PC-9 (cell line): ENCODE measurements at regions not wholly inside any gene's neighbourhood (a gene's known extent, or its start where the extent isn't known, plus 50 kb on each side); places are given as distances from the start of the nearest gene placed in this dataset.

Source experiments
- EZH2 ChIP-seq: fragments of 200-600 bp; sonication (generic); IDR thresholded peaks from 2 replicates; pipeline ENCODE4 v1.8.0; 2017; ENCODE audit warnings: antibody characterized with exemption, low read depth
- TF ChIP-seq, protein P1 (sequence below): fragments of 200-600 bp; sonication (generic); conservative IDR thresholded peaks from 2 replicates; pipeline ENCODE4 v1.6.1; 2017; ENCODE audit warnings: mixed run types, antibody characterized with exemption, mild to moderate bottlenecking, moderate library complexity

DNA sequence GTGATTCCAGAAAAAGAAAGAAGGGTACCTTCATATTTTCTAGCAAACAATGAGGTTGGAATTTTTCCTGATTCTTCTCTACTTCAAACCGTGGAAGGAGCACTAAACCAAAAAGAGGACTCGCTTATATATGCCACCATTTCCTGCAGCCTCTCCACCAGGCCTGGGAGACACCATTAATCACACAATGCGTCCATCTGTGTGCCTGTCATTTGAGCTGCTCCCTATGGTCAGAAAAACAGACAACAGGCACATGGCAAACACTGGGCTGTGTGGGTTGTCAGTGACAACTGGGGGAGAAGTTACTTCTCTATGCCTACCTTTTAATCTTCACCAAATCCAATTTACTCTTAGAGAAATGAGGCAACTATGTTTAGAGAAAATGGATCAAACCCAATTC, 71.9 kb downstream of the NR2F2 start:
- TF ChIP-seq, protein P1, sequence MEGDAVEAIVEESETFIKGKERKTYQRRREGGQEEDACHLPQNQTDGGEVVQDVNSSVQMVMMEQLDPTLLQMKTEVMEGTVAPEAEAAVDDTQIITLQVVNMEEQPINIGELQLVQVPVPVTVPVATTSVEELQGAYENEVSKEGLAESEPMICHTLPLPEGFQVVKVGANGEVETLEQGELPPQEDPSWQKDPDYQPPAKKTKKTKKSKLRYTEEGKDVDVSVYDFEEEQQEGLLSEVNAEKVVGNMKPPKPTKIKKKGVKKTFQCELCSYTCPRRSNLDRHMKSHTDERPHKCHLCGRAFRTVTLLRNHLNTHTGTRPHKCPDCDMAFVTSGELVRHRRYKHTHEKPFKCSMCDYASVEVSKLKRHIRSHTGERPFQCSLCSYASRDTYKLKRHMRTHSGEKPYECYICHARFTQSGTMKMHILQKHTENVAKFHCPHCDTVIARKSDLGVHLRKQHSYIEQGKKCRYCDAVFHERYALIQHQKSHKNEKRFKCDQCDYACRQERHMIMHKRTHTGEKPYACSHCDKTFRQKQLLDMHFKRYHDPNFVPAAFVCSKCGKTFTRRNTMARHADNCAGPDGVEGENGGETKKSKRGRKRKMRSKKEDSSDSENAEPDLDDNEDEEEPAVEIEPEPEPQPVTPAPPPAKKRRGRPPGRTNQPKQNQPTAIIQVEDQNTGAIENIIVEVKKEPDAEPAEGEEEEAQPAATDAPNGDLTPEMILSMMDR, result no peak
- no peak for TF ChIP-seq EZH2
